Esophagus muscularis mucosa (tissue), 4 donors: ENCODE measurements at regions not wholly inside any gene's neighbourhood (a gene's known extent, or its start where the extent isn't known, plus 50 kb on each side); places are given as distances from the start of the nearest gene placed in this dataset.

Experiments used
- DNase-seq: peaks from one replicate; pipeline ENCODE4 v3.0.0-alpha.2; 2017; ENCODE audit errors: extremely low spot score
- H3K27ac ChIP-seq, 4 donors: fragments of 200-600 bp; sonication (generic); replicated peaks in 1 of 4; 1 replicate in 3 of 4; 2 replicates in 1 of 4; pipeline ENCODE4 v1.5.1; 2016 to 2019; ENCODE audit warnings: mild to moderate bottlenecking in 1 of 4
- H3K27me3 ChIP-seq, 4 donors: fragments of 200-600 bp; sonication (generic); one replicate each; pipeline versions ENCODE4 v1.5.1 to v1.6.0; 2016 to 2019
- H3K36me3 ChIP-seq, 4 donors: fragments of 200-600 bp; sonication (generic); one replicate each; pipeline ENCODE4 v1.5.1; 2016 to 2019
- H3K4me1 ChIP-seq, 4 donors: fragments of 200-600 bp; sonication (generic); one replicate each; pipeline ENCODE4 v1.5.1; 2016 to 2019
- H3K4me3 ChIP-seq, 4 donors: fragments of 200-600 bp; sonication (generic); 1 replicate in 2 of 4; 2 replicates in 2 of 4; pipeline ENCODE4 v1.5.1; 2016 to 2019; ENCODE audit warnings: mild to moderate bottlenecking in 4 of 4, moderate library complexity in 1 of 4
- H3K9me3 ChIP-seq, 4 donors: fragments of 200-600 bp; sonication (generic); 1 replicate in 3 of 4; 2 replicates in 1 of 4; pipeline ENCODE4 v1.5.1; 2016 to 2019
- EP300 ChIP-seq: sonication (generic); formaldehyde crosslinking; IDR thresholded peaks from one replicate; pipeline ENCODE4 v1.6.1; 2017; ENCODE audit warnings: antibody characterized with exemption
- POLR2A ChIP-seq: fragments of 450-650 bp; IDR thresholded peaks from one replicate; pipeline ENCODE4 v1.6.1; 2017; ENCODE audit warnings: antibody characterized with exemption, moderate library complexity, mild to moderate bottlenecking, low read depth
- POLR2AphosphoS5 ChIP-seq, 2 donors: sonication (generic); formaldehyde crosslinking; IDR thresholded peaks; one replicate each; pipeline ENCODE4 v1.6.1; 2017; ENCODE audit warnings: antibody characterized with exemption in 2 of 2
- WGBS: methylation state at CpG from one replicate; pipeline ENCODE4 v1.1.5; 2018; 5-methylcytosine and 5-hydroxymethylcytosine counted together
- intact Hi-C: fragments of 100-400 bp; cut with DNase I; formaldehyde crosslinking; loops from one replicate; pipeline ENCODE4 v1.15.1; 2023
- TF ChIP-seq, protein P1 (sequence below), 3 experiments: fragments of 200-600 bp in 2 of 3; fragments of 450-650 bp in 1 of 3; sonication (generic) in 2 of 3; IDR thresholded peaks; one replicate each; pipeline ENCODE4 v1.5.1; 2017 to 2019; ENCODE audit warnings: antibody characterized with exemption in 3 of 3, mild to moderate bottlenecking in 2 of 3, moderate library complexity in 1 of 3

DNA sequence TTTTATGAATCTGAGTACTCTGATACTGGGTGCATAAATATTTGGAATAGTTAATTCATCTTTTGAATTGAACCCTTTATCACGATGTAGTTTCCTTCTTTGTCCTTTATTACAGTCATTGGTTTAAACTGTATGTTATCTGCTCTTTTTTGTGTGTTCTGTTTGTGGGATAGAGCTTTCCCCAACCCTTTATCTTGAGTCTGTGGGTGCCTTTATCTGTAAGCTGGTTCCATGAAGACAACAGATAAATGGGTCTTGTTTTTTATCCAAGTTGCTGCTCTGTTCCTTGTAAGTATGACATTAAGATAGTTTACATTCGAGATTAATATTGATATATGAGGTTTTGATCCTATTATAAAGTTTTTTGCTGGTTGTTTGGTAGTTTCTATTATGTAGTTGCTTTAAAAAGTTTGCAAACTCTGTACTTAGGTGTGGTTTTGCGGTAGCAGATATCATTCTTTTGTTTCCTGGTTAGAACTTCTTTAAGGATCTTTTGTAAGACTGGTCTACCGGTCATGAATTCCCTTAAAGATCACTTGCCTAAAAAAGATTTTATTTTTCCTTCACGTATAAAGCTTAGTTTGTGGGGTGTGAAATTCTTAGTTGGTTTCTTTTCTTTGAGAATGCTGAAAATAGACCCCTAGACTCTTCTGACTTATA, 1451.3 kb upstream of the SLC39A10 start:
- H3K4me3 ChIP-seq = no peak overlapping the region
- H3K36me3 ChIP-seq = no peaks in the 10 kb centered on the region
- no peak for DNase-seq
- intact Hi-C loops = no loop called here
- H3K4me1 ChIP-seq = no peaks in the 10 kb centered on the region
- WGBS = 87% methylated on average over 5 of the region's 5 CpGs
- TF ChIP-seq, protein P1, sequence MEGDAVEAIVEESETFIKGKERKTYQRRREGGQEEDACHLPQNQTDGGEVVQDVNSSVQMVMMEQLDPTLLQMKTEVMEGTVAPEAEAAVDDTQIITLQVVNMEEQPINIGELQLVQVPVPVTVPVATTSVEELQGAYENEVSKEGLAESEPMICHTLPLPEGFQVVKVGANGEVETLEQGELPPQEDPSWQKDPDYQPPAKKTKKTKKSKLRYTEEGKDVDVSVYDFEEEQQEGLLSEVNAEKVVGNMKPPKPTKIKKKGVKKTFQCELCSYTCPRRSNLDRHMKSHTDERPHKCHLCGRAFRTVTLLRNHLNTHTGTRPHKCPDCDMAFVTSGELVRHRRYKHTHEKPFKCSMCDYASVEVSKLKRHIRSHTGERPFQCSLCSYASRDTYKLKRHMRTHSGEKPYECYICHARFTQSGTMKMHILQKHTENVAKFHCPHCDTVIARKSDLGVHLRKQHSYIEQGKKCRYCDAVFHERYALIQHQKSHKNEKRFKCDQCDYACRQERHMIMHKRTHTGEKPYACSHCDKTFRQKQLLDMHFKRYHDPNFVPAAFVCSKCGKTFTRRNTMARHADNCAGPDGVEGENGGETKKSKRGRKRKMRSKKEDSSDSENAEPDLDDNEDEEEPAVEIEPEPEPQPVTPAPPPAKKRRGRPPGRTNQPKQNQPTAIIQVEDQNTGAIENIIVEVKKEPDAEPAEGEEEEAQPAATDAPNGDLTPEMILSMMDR (IDR thresholded peaks at IDR 0.05) = no peak
- TF ChIP-seq POLR2AphosphoS5 (IDR thresholded peaks at IDR 0.05) = no peak
- H3K9me3 ChIP-seq = no peaks in the 10 kb centered on the region
- no peak overlapping the region for H3K27ac ChIP-seq
- no peaks in the 10 kb centered on the region for H3K27me3 ChIP-seq

DNA sequence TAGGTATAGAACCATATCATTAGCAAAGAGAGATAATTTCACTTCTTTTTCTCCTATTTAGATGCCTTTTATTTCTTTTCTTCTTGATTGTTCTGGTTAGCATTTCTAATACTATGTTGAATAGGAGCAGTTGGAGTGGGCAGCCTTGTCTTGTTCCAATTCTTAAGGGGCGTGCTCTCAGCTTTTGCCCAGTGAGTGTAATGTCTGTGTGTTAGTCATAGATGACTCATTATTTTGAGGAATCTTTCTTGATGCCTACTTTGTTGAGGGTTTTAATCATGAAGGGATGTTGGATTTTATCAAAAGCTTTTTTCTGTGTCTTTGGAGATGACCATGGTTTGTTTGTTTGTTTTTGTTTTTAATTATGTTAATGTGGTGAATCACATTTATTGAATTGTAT, 1453.1 kb upstream of the SLC39A10 start:
- Histone ChIP-seq H3K9me3 (no peaks in the 10 kb centered on the region), H3K4me1 (peaks cover 0 to 5% (median 0%) of the 10 kb centered on the region in 4 donors), H3K4me3 (no peak overlapping the region), H3K27me3 (no peaks in the 10 kb centered on the region), H3K36me3 (no peaks in the 10 kb centered on the region), H3K27ac (no peak overlapping the region)
- intact Hi-C loops = no loop called here
- no peak for TF ChIP-seq POLR2A
- no peak for TF ChIP-seq EP300
- no peak for TF ChIP-seq POLR2AphosphoS5 (IDR thresholded peaks at IDR 0.05)
- TF ChIP-seq, protein P1 (IDR thresholded peaks at IDR 0.05) = no peak
- WGBS = 76% methylated on average over 1 of the region's 1 CpG
- no peak for DNase-seq

DNA sequence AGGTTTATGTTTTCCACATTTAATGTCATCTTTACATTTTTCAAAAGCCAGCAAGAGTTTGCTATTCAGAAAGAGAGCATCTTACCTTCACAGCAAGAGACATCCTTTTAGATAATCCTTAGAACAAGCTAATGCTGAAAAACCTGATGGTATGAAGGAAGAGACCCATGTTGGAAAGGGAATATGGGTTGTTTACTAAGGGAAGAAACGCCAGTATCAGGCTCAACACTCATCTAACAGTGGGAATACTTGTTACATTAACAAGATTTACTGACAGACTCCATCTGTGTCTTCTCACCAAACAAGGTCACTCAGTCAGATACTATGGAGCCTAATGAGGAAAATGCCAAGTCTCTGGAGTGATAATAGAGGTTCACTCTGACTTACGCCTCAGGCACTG, 1474.1 kb upstream of the SLC39A10 start:
- WGBS = 29% methylated on average over 2 of the region's 2 CpGs
- H3K27ac ChIP-seq = no peak overlapping the region
- intact Hi-C loops = no loop called here
- H3K27me3 ChIP-seq = no peaks in the 10 kb centered on the region
- H3K36me3 ChIP-seq = no peaks in the 10 kb centered on the region
- no peak for DNase-seq
- no peak overlapping the region for H3K4me3 ChIP-seq
- H3K9me3 ChIP-seq = no peaks in the 10 kb centered on the region
- TF ChIP-seq, protein P1 (IDR thresholded peaks at IDR 0.05) = no peak
- TF ChIP-seq EP300 (no peak), POLR2AphosphoS5 (IDR thresholded peaks at IDR 0.05) (no peak), POLR2A (no peak)
- no peaks in the 10 kb centered on the region for H3K4me1 ChIP-seq

DNA sequence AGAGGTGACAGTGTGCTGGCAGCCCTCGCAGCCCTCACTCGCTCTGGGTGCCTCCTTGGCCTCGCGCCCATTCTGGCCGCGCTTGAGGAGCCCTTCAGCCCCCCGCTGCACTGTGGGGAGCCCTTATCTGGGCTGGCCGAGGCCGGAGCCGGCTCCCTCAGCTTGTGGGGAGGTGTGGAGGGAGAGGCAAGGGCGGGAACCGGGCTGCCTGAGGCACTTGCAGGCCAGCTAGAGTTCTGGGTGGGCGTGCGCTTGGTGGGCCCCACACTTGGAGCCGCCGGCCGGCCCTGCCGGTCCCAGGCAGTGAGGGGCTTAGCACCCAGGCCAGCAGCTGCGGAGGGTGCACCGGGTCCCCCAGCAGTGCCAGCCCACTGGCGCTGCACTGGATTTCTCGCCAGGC, 1480.9 kb upstream of the SLC39A10 start:
- no peaks in the 10 kb centered on the region for H3K36me3 ChIP-seq
- no peak for DNase-seq
- H3K4me3 ChIP-seq = no peak overlapping the region
- 94% methylated on average over 6 of the region's 22 CpGs for WGBS
- no peaks in the 10 kb centered on the region for H3K9me3 ChIP-seq
- no peaks in the 10 kb centered on the region for H3K27me3 ChIP-seq
- intact Hi-C loops = no loop called here
- no peak overlapping the region for H3K27ac ChIP-seq
- no peaks in the 10 kb centered on the region for H3K4me1 ChIP-seq
- TF ChIP-seq POLR2A = no peak

DNA sequence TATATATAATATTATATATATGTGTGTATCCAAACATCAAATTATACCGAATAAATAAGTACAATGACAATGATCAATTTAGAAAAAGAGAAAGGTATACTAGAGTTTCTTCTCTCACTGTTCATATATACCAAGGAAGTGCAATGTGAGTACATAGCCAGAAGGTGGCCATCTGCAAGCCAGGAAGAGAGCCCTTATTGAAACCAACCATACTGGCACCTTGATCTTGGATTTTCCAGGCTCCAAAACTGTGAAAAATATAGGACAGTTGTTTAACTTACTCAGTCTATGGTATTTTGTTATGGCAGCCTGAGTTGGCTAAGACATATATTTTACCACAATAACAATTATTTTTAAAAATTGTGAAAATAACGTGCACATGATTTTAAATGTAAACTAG, 1490.2 kb upstream of the SLC39A10 start:
- no peak overlapping the region for H3K4me3 ChIP-seq
- H3K27ac ChIP-seq = no peak overlapping the region
- TF ChIP-seq POLR2AphosphoS5 (IDR thresholded peaks at IDR 0.05) (no peak), POLR2A (no peak), EP300 (no peak)
- TF ChIP-seq, protein P1 (IDR thresholded peaks at IDR 0.05) = peak; percentile 15 to 43 (median 16)
- 50% methylated on average over 2 of the region's 2 CpGs for WGBS
- H3K9me3 ChIP-seq = no peaks in the 10 kb centered on the region
- H3K27me3 ChIP-seq = no peaks in the 10 kb centered on the region
- no peaks in the 10 kb centered on the region for H3K4me1 ChIP-seq
- H3K36me3 ChIP-seq = no peaks in the 10 kb centered on the region
- intact Hi-C loops = no loop called here
- no peak for DNase-seq
